Trophoblast cell (in vitro differentiated cells and primary cell): ENCODE measurements at regions not wholly inside any gene's neighbourhood (a gene's known extent, or its start where the extent isn't known, plus 50 kb on each side); places are given as distances from the start of the nearest gene placed in this dataset.

Experiments
- DNase-seq, 2 donors: peaks; one replicate each; pipeline ENCODE4 v3.0.0-alpha.2; 2016
- H2AFZ ChIP-seq: 2 replicates; pipeline ENCODE4 v1.6.1; 2013; ENCODE audit warnings: low read length, moderate library complexity, mild to moderate bottlenecking; ENCODE audit not compliant: insufficient read depth, poor library complexity
- H2AK5ac ChIP-seq: 2 replicates; pipeline ENCODE4 v1.6.1; 2013; ENCODE audit warnings: mild to moderate bottlenecking, low read length
- H2BK120ac ChIP-seq: 2 replicates; pipeline ENCODE4 v1.6.1; 2013; ENCODE audit warnings: low read length, mild to moderate bottlenecking, moderate library complexity; ENCODE audit not compliant: insufficient read depth, poor library complexity
- H2BK12ac ChIP-seq: 2 replicates; pipeline ENCODE4 v1.6.1; 2013; ENCODE audit warnings: mild to moderate bottlenecking, low read length, moderate library complexity
- H2BK5ac ChIP-seq: 2 replicates; pipeline ENCODE4 v1.6.1; 2013; ENCODE audit warnings: low read length, low read depth, moderate library complexity, mild to moderate bottlenecking; ENCODE audit not compliant: poor library complexity
- H3K14ac ChIP-seq: 2 replicates; pipeline ENCODE4 v1.6.1; 2013; ENCODE audit warnings: mild to moderate bottlenecking, low read length
- H3K18ac ChIP-seq: 2 replicates; pipeline ENCODE4 v1.6.1; 2013; ENCODE audit warnings: mild to moderate bottlenecking, low read length
- H3K23ac ChIP-seq: 2 replicates; pipeline ENCODE4 v1.6.1; 2013; ENCODE audit warnings: low read length
- H3K27ac ChIP-seq: 2 replicates; pipeline ENCODE4 v1.5.1; 2013; ENCODE audit warnings: low read depth, mild to moderate bottlenecking, inconsistent platforms, low read length, moderate library complexity
- H3K27me3 ChIP-seq: 2 replicates; pipeline ENCODE4 v1.6.1; 2013; ENCODE audit warnings: inconsistent platforms, mild to moderate bottlenecking, low read length, moderate library complexity; ENCODE audit not compliant: insufficient read depth
- H3K36me3 ChIP-seq, 2 experiments: 1 replicate in 1 of 2; 2 replicates in 1 of 2; pipeline ENCODE4 v1.6.1; 2013; ENCODE audit warnings: low read length in 2 of 2, mild to moderate bottlenecking in 2 of 2, moderate library complexity in 1 of 2; ENCODE audit not compliant: insufficient read depth in 2 of 2, control insufficient read depth in 1 of 2
- H3K4ac ChIP-seq: 2 replicates; pipeline ENCODE4 v1.6.1; 2013; ENCODE audit warnings: low read depth, mild to moderate bottlenecking, low read length, moderate library complexity
- H3K4me1 ChIP-seq, 2 experiments: 1 replicate in 1 of 2; 2 replicates in 1 of 2; pipeline ENCODE4 v1.6.1; 2013; ENCODE audit warnings: low read length in 2 of 2, mild to moderate bottlenecking in 2 of 2, moderate library complexity in 1 of 2; ENCODE audit not compliant: insufficient read depth in 2 of 2, control insufficient read depth in 1 of 2
- H3K4me2 ChIP-seq: 2 replicates; pipeline ENCODE4 v1.6.1; 2013; ENCODE audit warnings: inconsistent platforms, mild to moderate bottlenecking, low read length, moderate library complexity
- H3K4me3 ChIP-seq: 2 replicates; pipeline ENCODE4 v1.5.1; 2013; ENCODE audit warnings: mild to moderate bottlenecking, low read depth, low read length, inconsistent platforms
- H3K79me1 ChIP-seq: one replicate; pipeline ENCODE4 v1.6.1; 2013; ENCODE audit warnings: low read length
- H3K79me2 ChIP-seq: 2 replicates; pipeline ENCODE4 v1.6.1; 2013; ENCODE audit warnings: low read length, mild to moderate bottlenecking; ENCODE audit not compliant: control insufficient read depth, insufficient read depth, poor library complexity
- H3K9ac ChIP-seq: 2 replicates; pipeline ENCODE4 v1.6.1; 2013; ENCODE audit warnings: mild to moderate bottlenecking, low read length
- H3K9me3 ChIP-seq: 2 replicates; pipeline ENCODE4 v1.6.1; 2013; ENCODE audit warnings: low read depth, mild to moderate bottlenecking, control low read depth, inconsistent platforms, low read length; ENCODE audit not compliant: insufficient read depth
- H4K12ac ChIP-seq: 2 replicates; pipeline ENCODE4 v1.6.1; 2013; ENCODE audit warnings: low read depth, mild to moderate bottlenecking, low read length, moderate library complexity
- H4K8ac ChIP-seq: 2 replicates; pipeline ENCODE4 v1.6.1; 2013; ENCODE audit warnings: low read depth, mild to moderate bottlenecking, low read length, moderate library complexity
- H4K91ac ChIP-seq: one replicate; pipeline ENCODE4 v1.6.1; 2013; ENCODE audit warnings: low read depth, mild to moderate bottlenecking, low read length, moderate library complexity
- whole genome bisulfite sequencing: extraction: QIAGEN DNeasy Blood & Tissue Kit; methylation state at CpG from one replicate; pipeline ENCODE4 v1.1.7; 2013; ENCODE audit warnings: missing lambda C conversion rate; ENCODE audit not compliant: insufficient read length, insufficient coverage; ENCODE audit errors: extremely low coverage; 5-methylcytosine and 5-hydroxymethylcytosine counted together

GRCh38 chr21:41583274-41583790, 75.4 kb upstream of the TMPRSS2 start:
- Histone ChIP-seq H3K27ac (no peak overlapping the region), H3K4me2 (no peak overlapping the region), H3K36me3 (no peaks in the 10 kb centered on the region), H3K27me3 (no peaks in the 10 kb centered on the region), H3K18ac (no peak overlapping the region), H3K9ac (no peak overlapping the region), H2BK120ac (no peak overlapping the region), H4K8ac (no peak overlapping the region), H3K4me3 (no peak overlapping the region), H4K12ac (no peak overlapping the region), H2AFZ (no peak overlapping the region), H2AK5ac (no peak overlapping the region), H2BK12ac (no peak overlapping the region), H4K91ac (no peak overlapping the region), H2BK5ac (no peak overlapping the region), H3K4ac (no peak overlapping the region), H3K79me2 (no peaks in the 10 kb centered on the region), H3K4me1 (no peaks in the 10 kb centered on the region), H3K14ac (no peak overlapping the region), H3K9me3 (peaks cover 7% of the 10 kb centered on the region), H3K79me1 (no peaks in the 10 kb centered on the region), H3K23ac (no peak overlapping the region)
- peak; percentile 62 to 67 for DNase-seq
- WGBS, result no CpG with 5 or more reads among the region's 10 CpGs

GRCh38 chr21:41582866-41583265, 74.9 kb upstream of the TMPRSS2 start:
- Histone ChIP-seq H3K14ac (no peak overlapping the region), H3K36me3 (no peaks in the 10 kb centered on the region), H3K4ac (no peak overlapping the region), H3K27ac (no peak overlapping the region), H3K4me3 (no peak overlapping the region), H3K79me2 (no peaks in the 10 kb centered on the region), H3K18ac (no peak overlapping the region), H2BK5ac (no peak overlapping the region), H3K9ac (no peak overlapping the region), H2AK5ac (no peak overlapping the region), H3K9me3 (peaks cover 7% of the 10 kb centered on the region), H2BK12ac (no peak overlapping the region), H2AFZ (no peak overlapping the region), H3K79me1 (no peaks in the 10 kb centered on the region), H3K4me2 (no peak overlapping the region), H4K8ac (no peak overlapping the region), H2BK120ac (no peak overlapping the region), H3K23ac (no peak overlapping the region), H3K4me1 (no peaks in the 10 kb centered on the region), H3K27me3 (no peaks in the 10 kb centered on the region), H4K91ac (no peak overlapping the region), H4K12ac (no peak overlapping the region)
- WGBS, result no CpG with 5 or more reads among the region's 7 CpGs
- no peak for DNase-seq

- peaks cover 7% of the 10 kb centered on the region for H3K9me3 ChIP-seq
- no peak overlapping the region for H2AFZ ChIP-seq
- H2BK120ac ChIP-seq, result no peak overlapping the region
- no peaks in the 10 kb centered on the region for H3K27me3 ChIP-seq
- H3K79me2 ChIP-seq, result no peaks in the 10 kb centered on the region
- no peaks in the 10 kb centered on the region for H3K36me3 ChIP-seq
- H3K4me2 ChIP-seq, result no peak overlapping the region
- no peak overlapping the region for H2AK5ac ChIP-seq
- H3K4me1 ChIP-seq, result no peaks in the 10 kb centered on the region
- H3K23ac ChIP-seq, result no peak overlapping the region
- no peak overlapping the region for H2BK5ac ChIP-seq
- H3K18ac ChIP-seq, result no peak overlapping the region
- H3K4me3 ChIP-seq, result no peak overlapping the region
- WGBS, result no CpG with 5 or more reads among the region's 7 CpGs
- H4K8ac ChIP-seq, result no peak overlapping the region
- no peak overlapping the region for H3K27ac ChIP-seq
- H3K14ac ChIP-seq, result no peak overlapping the region
- H4K12ac ChIP-seq, result no peak overlapping the region
- no peak overlapping the region for H3K9ac ChIP-seq
- H4K91ac ChIP-seq, result no peak overlapping the region
- DNase-seq, result no peak
- H3K79me1 ChIP-seq, result no peaks in the 10 kb centered on the region
- no peak overlapping the region for H2BK12ac ChIP-seq
- no peak overlapping the region for H3K4ac ChIP-seq
Observed at GRCh38 chr21:41582298-41582840, 74.4 kb upstream of the TMPRSS2 start.

- H2AK5ac ChIP-seq, result no peak overlapping the region
- H4K91ac ChIP-seq, result no peak overlapping the region
- H2BK12ac ChIP-seq, result no peak overlapping the region
- no peak overlapping the region for H4K8ac ChIP-seq
- H3K9ac ChIP-seq, result no peak overlapping the region
- no peak overlapping the region for H3K14ac ChIP-seq
- H3K18ac ChIP-seq, result no peak overlapping the region
- H3K79me2 ChIP-seq, result no peaks in the 10 kb centered on the region
- WGBS, result no CpG with 5 or more reads among the region's 16 CpGs
- H3K23ac ChIP-seq, result no peak overlapping the region
- H2BK5ac ChIP-seq, result no peak overlapping the region
- no peaks in the 10 kb centered on the region for H3K27me3 ChIP-seq
- peak overlapping the region; percentile 25 for H3K4me3 ChIP-seq
- H3K9me3 ChIP-seq, result peaks cover 7% of the 10 kb centered on the region
- H2AFZ ChIP-seq, result no peak overlapping the region
- H3K4me1 ChIP-seq, result no peaks in the 10 kb centered on the region
- H2BK120ac ChIP-seq, result no peak overlapping the region
- H3K36me3 ChIP-seq, result no peaks in the 10 kb centered on the region
- no peak overlapping the region for H3K4me2 ChIP-seq
- H3K4ac ChIP-seq, result no peak overlapping the region
- H3K27ac ChIP-seq, result no peak overlapping the region
- no peaks in the 10 kb centered on the region for H3K79me1 ChIP-seq
- no peak overlapping the region for H4K12ac ChIP-seq
- DNase-seq, result no peak
Observed at GRCh38 chr21:41581592-41582228, 73.8 kb upstream of the TMPRSS2 start.
